EL (cell line): ENCODE measurements at regions not wholly inside any gene's neighbourhood (a gene's known extent, or its start where the extent isn't known, plus 50 kb on each side); places are given as distances from the start of the nearest gene placed in this dataset.
"Not testable (repeated sequence)": the region's sequence is repeated elsewhere in the genome, so short reads cannot be mapped to it uniquely, and the experiment has no call there.

Experiments
- DNase-seq: peaks from one replicate; pipeline ENCODE4 v3.0.0-alpha.2; 2016

GRCh38 chr11:67940440-67940839, 63.5 kb downstream of the UNC93B1 start:
- not testable (repeated sequence) for DNase-seq

- not testable (repeated sequence) for DNase-seq
Measured at GRCh38 chr11:67938964-67939363, 64.9 kb downstream of the UNC93B1 start.

- not testable (repeated sequence) for DNase-seq
Measured at GRCh38 chr11:67938371-67938770, 65.5 kb downstream of the UNC93B1 start.

- DNase-seq: not testable (repeated sequence)
Measured at GRCh38 chr11:67923565-67923964, 80.3 kb downstream of the UNC93B1 start.

- DNase-seq: not testable (repeated sequence)
Measured at GRCh38 chr11:67920546-67920945, 83.4 kb downstream of the UNC93B1 start.

- DNase-seq: not testable (repeated sequence)
Measured at GRCh38 chr11:67912184-67912583, 91.7 kb downstream of the UNC93B1 start.

- not testable (repeated sequence) for DNase-seq
Measured at GRCh38 chr11:67911211-67911610, 92.7 kb downstream of the UNC93B1 start.

- not testable (repeated sequence) for DNase-seq
Measured at GRCh38 chr11:67910803-67911202, 93.1 kb downstream of the UNC93B1 start.

- not testable (repeated sequence) for DNase-seq
Measured at GRCh38 chr11:67906969-67907368, 96.9 kb downstream of the UNC93B1 start.

- DNase-seq: peak; percentile 31
Measured at GRCh38 chr11:67899462-67899861, 104.4 kb downstream of the UNC93B1 start.

GRCh38 chr11:67893487-67893886, 110.4 kb downstream of the UNC93B1 start:
- DNase-seq: not testable (repeated sequence)

GRCh38 chr11:67889646-67890045, 114.3 kb downstream of the UNC93B1 start:
- DNase-seq: not testable (repeated sequence)

- DNase-seq: not testable (repeated sequence)
Measured at GRCh38 chr11:67888056-67888455, 115.8 kb downstream of the UNC93B1 start.

- not testable (repeated sequence) for DNase-seq
Measured at GRCh38 chr11:67886672-67887071, 117.2 kb downstream of the UNC93B1 start.

- DNase-seq: not testable (repeated sequence)
Measured at GRCh38 chr11:67886207-67886606, 117.7 kb downstream of the UNC93B1 start.

- not testable (repeated sequence) for DNase-seq
Measured at GRCh38 chr11:67885574-67885973, 118.3 kb downstream of the UNC93B1 start.

GRCh38 chr11:67884761-67885558, 118.9 kb downstream of the UNC93B1 start:
- not testable (repeated sequence) for DNase-seq

GRCh38 chr11:67884073-67884757, 119.7 kb downstream of the UNC93B1 start:
- DNase-seq: not testable (repeated sequence)

- not testable (repeated sequence) for DNase-seq
Measured at GRCh38 chr11:67882304-67882703, 121.6 kb downstream of the UNC93B1 start.

- DNase-seq: not testable (repeated sequence)
Measured at GRCh38 chr11:67881836-67882235, 122.1 kb downstream of the UNC93B1 start.

GRCh38 chr11:67880594-67881196, 123.2 kb downstream of the UNC93B1 start:
- DNase-seq: not testable (repeated sequence)

GRCh38 chr11:67878666-67879065, 125.2 kb downstream of the UNC93B1 start:
- not testable (repeated sequence) for DNase-seq

GRCh38 chr11:67877316-67877715, 126.6 kb downstream of the UNC93B1 start:
- not testable (repeated sequence) for DNase-seq
